Stimulated activated CD4-positive, alpha-beta T cell treated with anti-CD3 and anti-CD28 coated beads, TNF-alpha, amount 100 ng/mL, for 1 hour (primary cell): ENCODE measurements at regions not wholly inside any gene's neighbourhood (a gene's known extent, or its start where the extent isn't known, plus 50 kb on each side); places are given as distances from the start of the nearest gene placed in this dataset.

Experiments used
- DNase-seq, 3 donors: peaks; one replicate each; pipeline ENCODE4 v3.0.0-alpha.2; 2020; ENCODE audit warnings: low read depth in 3 of 3, low spot score in 1 of 3

GRCh38 chr6:25064006-25064405 lies 128.2 kb upstream of the RIPOR2 start:
- no peak for DNase-seq

- DNase-seq: no peak
These were observed 129.9 kb upstream of the RIPOR2 start for GRCh38 chr6:25065666-25066065.

- no peak for DNase-seq
These were observed 130.8 kb upstream of the RIPOR2 start for GRCh38 chr6:25066593-25066992.

- DNase-seq: no peak
These were observed 133.1 kb upstream of the RIPOR2 start for GRCh38 chr6:25068866-25069265.

GRCh38 chr6:25070547-25071366 lies 135.0 kb upstream of the RIPOR2 start:
- peak; percentile 55 to 65 (median 56) for DNase-seq

- no peak for DNase-seq
These were observed 142.4 kb upstream of the RIPOR2 start for GRCh38 chr6:25078141-25078540.

GRCh38 chr6:25083784-25084507 lies 148.2 kb upstream of the RIPOR2 start:
- DNase-seq: no peak

- DNase-seq: no peak
These were observed 148.7 kb upstream of the RIPOR2 start for GRCh38 chr6:25084508-25084833.

- DNase-seq: no peak
These were observed 150.0 kb upstream of the RIPOR2 start for GRCh38 chr6:25085756-25086155.

GRCh38 chr6:25086500-25087091 lies 150.8 kb upstream of the RIPOR2 start:
- DNase-seq: no peak

- DNase-seq: no peak
These were observed 152.8 kb upstream of the RIPOR2 start for GRCh38 chr6:25088513-25088912.

GRCh38 chr6:25089442-25089841 lies 153.7 kb upstream of the RIPOR2 start:
- no peak for DNase-seq

- no peak for DNase-seq
These were observed 159.0 kb upstream of the RIPOR2 start for GRCh38 chr6:25094726-25095125.

- DNase-seq: no peak
These were observed 164.5 kb upstream of the RIPOR2 start for GRCh38 chr6:25100288-25100687.

GRCh38 chr6:25103603-25104002 lies 167.8 kb upstream of the RIPOR2 start:
- no peak for DNase-seq

GRCh38 chr6:25105070-25105925 lies 169.5 kb upstream of the RIPOR2 start:
- DNase-seq: no peak

- DNase-seq: no peak
These were observed 171.5 kb upstream of the RIPOR2 start for GRCh38 chr6:25107218-25107617.

GRCh38 chr6:25111782-25112181 lies 167.4 kb upstream of the CARMIL1 start:
- DNase-seq: no peak

GRCh38 chr6:25112322-25112773 lies 166.8 kb upstream of the CARMIL1 start:
- DNase-seq: no peak

- no peak for DNase-seq
These were observed 165.7 kb upstream of the CARMIL1 start for GRCh38 chr6:25113436-25113835.

- DNase-seq: no peak
These were observed 161.1 kb upstream of the CARMIL1 start for GRCh38 chr6:25118038-25118437.
